HFF-Myc (cell line): ENCODE measurements at regions not wholly inside any gene's neighbourhood (a gene's known extent, or its start where the extent isn't known, plus 50 kb on each side); places are given as distances from the start of the nearest gene placed in this dataset.

Source experiments
- DNase-seq: peaks from one replicate; pipeline ENCODE4 v3.0.0-alpha.2; 2011; ENCODE audit warnings: low read depth; ENCODE audit errors: extremely low read depth
- H3K4me3 ChIP-seq: replicated peaks from 2 replicates; pipeline ENCODE4 v1.5.1; 2011; ENCODE audit warnings: low read depth, mild to moderate bottlenecking, control low read depth, low read length
- TF ChIP-seq, protein P1 (sequence below): IDR thresholded peaks from 2 replicates; pipeline ENCODE4 v1.5.1; 2012; ENCODE audit warnings: mild to moderate bottlenecking, low read depth, low read length, control low read depth; ENCODE audit errors: missing control alignments

DNA sequence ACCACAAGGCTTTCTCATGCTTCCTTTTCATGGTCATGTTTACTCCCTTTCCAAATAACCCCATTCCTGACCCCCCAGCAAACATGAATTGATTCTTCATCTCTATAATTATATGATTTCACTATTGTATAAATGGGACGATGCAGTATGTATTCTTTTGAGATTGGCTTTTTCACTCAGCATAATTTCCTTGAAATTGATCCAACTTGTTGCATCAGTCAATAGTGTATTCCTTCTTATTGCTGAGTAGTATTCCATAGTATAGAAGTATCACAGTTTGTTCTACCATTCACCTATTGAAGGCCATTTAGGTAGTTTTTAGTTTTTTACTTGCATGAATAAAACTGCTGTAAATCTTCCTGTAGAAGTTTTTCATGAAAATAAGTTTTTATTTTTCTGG lies 264.7 kb downstream of the BAMBI start:
- TF ChIP-seq, protein P1, sequence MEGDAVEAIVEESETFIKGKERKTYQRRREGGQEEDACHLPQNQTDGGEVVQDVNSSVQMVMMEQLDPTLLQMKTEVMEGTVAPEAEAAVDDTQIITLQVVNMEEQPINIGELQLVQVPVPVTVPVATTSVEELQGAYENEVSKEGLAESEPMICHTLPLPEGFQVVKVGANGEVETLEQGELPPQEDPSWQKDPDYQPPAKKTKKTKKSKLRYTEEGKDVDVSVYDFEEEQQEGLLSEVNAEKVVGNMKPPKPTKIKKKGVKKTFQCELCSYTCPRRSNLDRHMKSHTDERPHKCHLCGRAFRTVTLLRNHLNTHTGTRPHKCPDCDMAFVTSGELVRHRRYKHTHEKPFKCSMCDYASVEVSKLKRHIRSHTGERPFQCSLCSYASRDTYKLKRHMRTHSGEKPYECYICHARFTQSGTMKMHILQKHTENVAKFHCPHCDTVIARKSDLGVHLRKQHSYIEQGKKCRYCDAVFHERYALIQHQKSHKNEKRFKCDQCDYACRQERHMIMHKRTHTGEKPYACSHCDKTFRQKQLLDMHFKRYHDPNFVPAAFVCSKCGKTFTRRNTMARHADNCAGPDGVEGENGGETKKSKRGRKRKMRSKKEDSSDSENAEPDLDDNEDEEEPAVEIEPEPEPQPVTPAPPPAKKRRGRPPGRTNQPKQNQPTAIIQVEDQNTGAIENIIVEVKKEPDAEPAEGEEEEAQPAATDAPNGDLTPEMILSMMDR: no peak
- no peak for DNase-seq
- H3K4me3 ChIP-seq: no peak overlapping the region

DNA sequence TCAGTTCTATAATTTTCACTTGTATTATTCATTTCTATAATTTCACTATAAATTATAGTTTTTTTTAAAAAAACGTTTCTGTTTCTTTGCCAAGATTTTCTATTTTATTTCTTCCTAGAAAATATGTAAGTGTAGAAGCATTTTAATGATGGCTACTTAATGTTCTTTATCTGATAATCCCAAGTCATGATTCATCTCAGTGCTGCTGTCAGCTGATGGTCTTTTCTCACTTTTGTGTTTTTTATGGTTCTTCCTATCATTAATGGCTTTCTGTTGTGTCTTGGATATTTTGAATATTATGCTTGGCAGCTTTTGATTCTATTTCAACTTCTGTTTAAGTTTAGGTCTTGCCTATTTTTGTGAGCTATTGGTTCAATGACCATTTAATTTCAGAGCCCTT lies 268.6 kb downstream of the BAMBI start:
- H3K4me3 ChIP-seq: no peak overlapping the region
- DNase-seq: no peak
- TF ChIP-seq, protein P1: no peak

DNA sequence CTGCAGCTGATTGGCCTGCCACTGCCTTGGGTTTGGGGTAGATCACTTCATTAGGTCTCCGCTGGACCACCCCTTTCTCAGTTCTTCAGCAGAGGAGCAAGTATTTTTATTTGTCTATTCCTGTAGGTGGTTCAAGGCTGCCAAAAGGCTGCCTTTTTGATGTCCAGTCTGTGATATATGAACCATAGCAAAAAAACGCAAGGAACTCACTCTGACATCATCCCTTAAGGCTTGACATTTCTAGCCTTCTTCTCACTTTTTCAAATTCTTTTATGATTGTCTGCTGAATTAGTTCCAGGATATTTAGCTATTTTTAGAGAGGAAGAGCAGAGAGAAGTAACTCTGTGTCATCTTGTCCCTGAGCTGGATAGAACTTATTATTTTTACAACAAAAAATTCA lies 269.2 kb downstream of the BAMBI start:
- TF ChIP-seq, protein P1: no peak
- H3K4me3 ChIP-seq: no peak overlapping the region
- DNase-seq: no peak

DNA sequence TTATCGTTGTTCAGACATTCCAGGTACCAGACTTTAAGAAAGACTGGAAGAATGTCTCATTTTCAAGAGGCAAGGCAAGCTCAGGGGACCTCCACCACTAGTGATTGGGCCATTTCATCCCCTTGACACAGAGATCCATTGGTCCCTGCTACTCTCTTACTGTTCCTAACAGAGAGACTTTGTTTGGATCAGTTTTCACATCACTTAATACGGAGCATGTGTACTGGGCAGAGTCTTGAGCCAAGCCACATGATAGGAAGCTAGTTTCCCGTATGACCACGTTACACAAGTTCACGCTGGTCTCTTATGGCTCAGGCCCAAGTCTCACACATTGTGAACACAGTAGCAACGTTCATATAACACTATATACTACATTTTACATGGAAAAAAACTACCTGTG lies 269.9 kb downstream of the BAMBI start:
- DNase-seq: peak; percentile 9
- TF ChIP-seq, protein P1: no peak

DNA sequence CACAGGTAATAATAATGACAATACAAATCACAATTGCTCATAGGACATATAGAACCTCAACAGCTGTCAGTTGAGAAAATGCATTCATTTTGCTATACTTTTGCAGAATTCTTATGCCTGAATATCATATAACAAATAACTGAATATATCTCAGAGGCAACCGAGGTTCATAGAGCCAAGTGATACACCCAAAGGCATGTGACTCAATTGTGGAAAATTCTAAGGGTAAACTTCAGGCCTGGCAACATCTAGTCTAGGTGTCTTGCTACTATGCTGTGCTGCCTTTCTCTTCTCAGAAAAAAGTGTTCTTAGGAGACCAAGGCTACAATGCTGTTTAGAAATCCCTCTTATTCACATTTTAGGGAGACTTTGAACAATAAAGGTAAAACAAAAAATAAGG lies 270.7 kb downstream of the BAMBI start:
- DNase-seq: no peak
- H3K4me3 ChIP-seq: no peak overlapping the region
- TF ChIP-seq, protein P1: no peak

More for the DNA sequence above, 269.9 kb downstream of the BAMBI start:
- H3K4me3 ChIP-seq: no peak overlapping the region

DNA sequence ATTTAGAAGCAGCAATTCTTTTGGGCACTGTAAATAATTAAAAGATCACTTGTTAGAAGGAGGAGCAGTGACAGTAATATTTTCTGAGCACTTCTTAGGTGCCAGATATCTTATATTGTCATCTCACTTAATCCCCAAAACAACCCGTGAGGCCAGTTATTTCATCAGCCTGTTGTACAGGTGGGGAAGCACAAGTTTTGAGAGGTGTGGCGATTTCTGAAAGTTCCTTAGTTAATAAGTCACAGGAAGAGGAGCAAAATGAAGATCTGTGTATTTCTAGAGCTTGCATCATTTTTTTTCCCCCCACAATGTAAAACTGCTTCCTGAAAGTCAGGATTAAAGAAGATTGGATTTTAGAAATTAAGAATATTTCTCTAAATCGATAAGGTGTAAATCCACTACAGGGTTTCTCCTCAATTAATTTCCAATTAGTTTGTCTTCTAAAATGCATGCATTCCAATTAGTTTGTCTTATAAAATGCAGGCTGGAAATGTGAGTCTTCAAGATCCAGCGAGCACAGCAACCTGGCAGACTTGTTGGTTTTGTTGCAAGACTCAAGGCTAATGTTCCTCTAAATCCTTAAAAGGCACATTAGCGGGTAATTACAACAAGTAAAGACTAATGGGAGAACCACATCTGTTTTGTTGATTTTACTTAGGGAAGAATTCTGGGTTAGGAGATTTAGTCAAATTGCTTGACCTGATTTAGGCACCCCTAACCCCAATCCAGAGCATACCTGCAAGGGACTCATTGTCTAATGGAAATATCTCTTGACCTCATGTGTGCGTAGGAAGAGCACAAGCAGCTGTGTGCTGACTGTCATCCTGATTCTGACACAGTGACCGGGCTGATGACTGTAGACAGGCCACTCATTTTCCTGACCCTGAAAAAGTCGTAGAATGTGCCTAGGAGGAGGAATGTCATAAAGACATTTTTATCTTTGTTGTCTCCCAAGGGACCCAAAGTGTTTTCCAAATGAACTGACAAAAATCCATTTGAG lies 272.0 kb downstream of the BAMBI start:
- TF ChIP-seq, protein P1: no peak
- no peak for DNase-seq
- no peak overlapping the region for H3K4me3 ChIP-seq

DNA sequence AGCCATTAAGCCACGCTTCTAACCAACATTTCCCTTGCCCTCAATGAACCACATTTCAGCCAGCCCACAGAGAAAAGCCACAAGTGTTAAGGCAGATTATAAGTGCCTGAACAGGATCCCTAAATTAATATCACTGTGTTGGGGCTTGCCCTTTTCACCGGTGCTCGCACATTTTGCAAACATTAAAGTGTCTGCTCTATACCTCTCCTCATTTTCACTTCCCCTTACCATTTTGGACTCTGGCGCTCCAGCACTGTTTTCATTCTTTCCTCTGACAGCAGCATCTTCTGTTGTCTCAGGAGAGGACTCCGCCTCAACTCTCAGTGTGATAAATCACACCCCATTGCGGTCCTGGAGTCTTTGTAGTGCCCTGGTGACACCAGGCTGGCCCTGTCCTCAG lies 274.2 kb downstream of the BAMBI start:
- TF ChIP-seq, protein P1: no peak
- DNase-seq: no peak
- no peak overlapping the region for H3K4me3 ChIP-seq
